CD4-positive, alpha-beta T cell treated with Interleukin-21 for 1 hour (primary cell): ENCODE measurements at regions not wholly inside any gene's neighbourhood (a gene's known extent, or its start where the extent isn't known, plus 50 kb on each side); places are given as distances from the start of the nearest gene placed in this dataset.

Experiments used
- DNase-seq: peaks from one replicate; pipeline ENCODE4 v3.0.0-alpha.2; 2020

DNA sequence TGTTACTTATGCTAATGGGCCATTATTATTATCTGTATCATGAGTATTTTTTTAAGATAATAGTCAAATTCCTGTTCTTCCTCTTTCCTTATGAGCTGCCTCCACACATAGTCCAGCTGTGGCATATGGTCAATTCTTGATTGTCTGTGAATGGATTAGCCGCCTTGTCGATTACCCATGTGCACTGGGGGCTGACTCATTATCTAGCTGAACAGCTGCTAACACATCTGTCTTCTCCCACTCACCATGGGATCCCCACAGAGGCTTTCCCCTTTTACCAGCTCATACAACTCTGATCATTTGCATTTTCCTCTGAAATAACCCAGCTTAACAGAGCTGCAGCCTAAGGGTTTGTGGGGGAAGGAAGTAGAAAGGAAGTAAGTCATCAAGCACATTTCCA is 915.0 kb downstream of the CDH11 start:
- DNase-seq = no peak

DNA sequence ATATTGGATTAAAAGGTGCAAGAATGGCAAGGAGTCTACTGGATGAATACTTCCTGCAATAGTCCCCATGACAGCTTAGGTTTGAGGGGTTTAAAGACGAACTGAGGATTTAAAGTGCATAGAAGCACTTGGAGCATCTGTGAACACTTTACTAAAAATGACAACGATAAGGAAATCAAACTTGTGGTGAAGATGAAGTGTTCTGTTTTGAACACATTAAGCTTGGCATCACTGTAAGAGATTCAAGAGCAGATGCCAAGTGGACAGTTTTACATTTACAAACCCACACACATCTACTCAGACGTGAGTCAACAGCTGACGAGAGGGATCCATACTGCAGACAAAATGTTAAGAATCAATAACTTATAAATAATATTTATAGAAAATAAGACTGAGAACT is 918.7 kb downstream of the CDH11 start:
- no peak for DNase-seq

DNA sequence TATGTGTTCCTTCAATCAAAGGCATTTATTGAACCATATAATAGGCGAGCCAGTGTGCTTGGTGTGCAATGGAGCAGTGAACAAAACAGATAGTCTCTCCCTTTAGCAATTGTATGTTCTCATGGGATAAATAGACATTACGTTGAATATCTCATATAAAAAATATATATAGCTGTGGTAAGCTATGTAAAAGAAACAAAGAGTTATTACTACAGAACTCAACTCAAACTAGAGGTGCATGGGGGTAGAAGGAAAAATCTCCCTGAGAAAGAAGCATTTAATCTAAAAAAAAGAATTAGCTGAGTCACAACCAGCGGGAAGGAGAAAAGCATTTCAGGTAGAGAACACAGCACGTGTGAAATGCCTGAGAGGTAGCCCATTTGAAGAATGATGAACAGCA is 919.3 kb downstream of the CDH11 start:
- DNase-seq = no peak

DNA sequence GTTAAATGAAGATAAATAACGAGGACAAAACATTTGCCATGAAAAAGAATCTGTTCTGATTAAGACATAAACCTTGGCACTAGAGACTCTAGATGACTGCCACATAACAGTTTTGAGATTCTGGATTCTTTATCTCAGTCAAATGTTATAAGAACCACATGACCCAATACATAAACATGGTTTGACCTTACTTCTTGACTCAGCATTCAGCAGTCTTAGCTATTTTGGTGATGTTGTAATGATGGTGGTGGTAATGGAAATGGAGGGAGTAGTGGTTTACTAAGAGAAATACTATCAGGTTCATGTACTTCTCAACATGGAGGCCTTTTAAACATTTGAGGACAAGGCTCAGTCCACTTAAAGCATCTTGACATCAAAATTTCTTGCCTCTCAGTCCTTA is 925.4 kb downstream of the CDH11 start:
- DNase-seq = no peak

DNA sequence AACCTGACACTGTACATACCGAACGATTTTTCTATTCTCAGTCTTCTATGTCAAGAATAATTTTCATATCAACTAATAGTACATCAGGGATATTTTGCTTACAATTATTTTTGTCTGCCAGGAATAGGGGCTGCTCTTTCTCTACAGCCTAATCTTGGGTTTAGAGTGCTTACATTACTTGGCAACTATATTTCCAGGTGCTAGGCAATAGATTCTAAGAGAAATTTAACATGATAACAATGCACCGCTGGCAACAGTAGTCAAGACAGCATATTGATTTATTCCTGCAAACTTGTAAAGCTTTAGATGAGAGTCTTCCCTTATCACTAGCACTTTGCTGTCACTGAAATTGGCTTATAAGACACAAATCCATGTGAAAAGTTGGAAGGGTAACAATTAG is 935.9 kb downstream of the CDH11 start:
- no peak for DNase-seq

DNA sequence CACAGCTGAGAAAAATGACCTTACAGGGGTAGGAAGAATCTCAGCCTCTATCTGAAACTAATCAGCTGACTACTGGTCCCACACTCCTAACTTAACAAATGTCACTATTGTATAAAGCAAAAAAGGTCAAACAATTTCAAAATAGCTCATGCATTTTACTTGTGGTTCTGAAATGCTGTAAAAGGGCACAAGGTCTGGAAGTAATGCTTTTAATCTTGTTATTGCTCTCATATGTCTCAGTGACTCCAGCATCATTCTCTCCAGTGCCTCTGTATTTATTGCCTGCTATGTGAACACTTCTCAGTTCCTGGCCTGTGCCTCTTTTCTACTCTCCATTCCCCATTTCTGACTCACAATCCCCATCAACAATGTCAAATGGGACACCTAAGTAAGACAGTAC is 937.7 kb downstream of the CDH11 start:
- no peak for DNase-seq

DNA sequence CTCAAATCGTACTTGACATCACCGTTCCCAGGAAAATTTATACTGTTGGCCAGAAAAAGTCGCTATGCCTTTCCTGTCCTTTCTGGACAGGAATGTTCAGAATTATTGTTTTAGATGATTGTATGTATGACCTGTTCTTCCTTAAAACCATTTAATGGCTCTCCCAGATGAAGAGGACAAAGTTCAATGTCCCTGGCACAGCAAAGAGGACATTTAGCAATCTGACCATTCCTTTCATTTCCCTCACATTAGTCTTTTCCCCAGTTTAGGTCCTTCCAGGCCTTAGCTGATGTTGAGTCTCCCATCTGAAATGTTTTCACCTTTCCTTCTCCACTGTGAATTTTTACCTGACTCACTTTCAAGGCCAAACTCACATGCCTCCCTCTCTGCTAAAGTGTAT is 938.9 kb downstream of the CDH11 start:
- DNase-seq = no peak

DNA sequence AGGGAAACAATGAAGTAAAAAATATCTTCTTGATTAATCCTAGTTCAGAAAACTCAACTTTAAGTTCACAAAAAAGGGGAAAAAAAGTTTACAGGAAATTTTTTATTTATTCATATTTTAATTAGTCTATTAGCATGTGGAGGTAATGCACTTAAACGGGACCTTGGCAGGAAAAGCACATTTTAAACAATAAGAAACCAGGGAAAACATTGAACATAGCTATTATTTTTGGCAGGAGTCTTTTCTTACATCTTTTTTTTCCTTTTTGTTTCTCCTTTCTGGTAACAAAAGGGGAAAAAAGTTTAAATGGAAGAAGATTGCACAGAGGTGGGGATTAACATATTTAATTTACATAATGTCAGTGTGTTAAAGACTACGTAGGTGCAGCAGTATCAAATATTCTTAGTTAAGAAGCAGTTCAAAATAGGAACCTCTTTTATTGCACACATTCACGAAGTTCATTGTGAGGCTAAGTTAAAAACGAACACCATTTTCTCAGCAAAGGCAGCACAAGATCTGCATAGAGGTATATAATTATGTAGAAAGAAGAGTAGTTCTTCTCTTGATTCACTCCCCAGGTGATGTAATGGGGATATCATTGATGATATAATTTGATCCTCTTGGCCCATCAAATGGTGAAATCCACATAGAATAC is 940.5 kb downstream of the CDH11 start:
- DNase-seq = no peak

DNA sequence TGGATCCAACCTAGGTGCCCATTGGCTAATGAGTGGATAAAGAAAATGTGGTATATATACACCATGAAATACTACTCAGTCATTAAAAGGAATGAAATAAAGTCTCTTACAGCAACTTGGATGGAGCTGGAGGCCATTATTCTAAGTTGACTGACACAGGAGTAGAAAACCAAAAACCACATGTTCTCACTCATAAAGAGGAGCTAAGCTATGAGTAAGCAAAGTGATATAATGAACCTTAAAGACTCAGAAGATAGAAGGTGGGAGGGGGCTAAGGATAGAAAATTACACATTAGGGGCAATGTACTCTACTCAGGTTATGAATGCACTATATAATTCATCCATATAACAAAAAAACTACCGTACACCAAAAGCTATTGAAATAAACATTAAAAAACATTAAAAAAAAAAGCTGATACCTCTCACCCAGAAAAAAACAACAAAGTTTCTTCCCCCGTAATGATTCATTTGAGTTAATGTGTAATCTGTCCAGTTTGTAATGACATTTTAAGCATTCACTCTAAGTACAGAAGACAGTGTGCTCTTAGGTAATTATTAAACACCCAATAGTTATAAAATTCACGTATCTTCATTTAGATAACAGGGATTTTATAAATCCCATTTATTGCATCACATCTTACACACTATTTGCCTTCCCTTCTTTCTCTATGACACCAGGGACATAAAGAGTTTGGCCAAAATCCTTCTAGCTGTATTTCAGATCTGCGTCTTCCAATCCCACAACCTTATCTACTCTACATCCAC is 941.5 kb downstream of the CDH11 start:
- DNase-seq = no peak

DNA sequence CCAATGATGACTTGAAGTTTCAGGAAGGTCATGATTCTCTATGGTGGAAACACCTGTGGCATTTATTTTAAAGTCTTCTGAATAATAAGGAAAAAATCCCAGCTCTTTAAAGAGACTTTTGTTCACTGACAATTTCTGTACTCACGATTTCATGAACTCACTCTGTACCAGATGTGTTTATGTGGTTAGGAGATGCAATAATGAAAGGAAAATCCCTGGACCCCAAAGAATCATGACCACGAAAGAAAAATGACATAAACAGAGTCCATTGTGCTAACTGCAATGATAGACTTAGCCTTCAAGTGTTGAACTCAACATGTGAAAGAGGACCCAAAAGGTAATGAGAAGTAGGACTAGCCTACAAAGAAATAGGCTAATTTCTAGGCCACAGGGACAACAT is 947.5 kb downstream of the CDH11 start:
- no peak for DNase-seq

DNA sequence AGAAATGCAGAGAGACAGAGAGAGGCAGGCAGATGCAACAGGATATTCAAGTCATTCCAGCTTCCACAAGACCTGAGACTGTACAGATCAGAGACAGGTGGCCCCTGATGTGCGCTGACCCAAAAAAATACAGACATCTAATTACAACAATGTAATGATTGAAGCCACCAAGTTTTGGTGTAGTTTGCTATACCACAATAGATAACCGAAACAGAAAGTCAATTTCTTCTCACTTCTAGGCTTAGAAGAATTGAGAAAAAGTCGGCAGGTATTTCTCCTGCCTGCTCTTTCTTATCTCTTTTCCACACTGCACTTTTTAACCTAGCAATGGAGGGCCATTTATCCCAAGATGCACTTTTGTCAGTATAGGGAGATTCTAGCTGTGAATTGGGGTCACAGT is 949.2 kb downstream of the CDH11 start:
- no peak for DNase-seq

DNA sequence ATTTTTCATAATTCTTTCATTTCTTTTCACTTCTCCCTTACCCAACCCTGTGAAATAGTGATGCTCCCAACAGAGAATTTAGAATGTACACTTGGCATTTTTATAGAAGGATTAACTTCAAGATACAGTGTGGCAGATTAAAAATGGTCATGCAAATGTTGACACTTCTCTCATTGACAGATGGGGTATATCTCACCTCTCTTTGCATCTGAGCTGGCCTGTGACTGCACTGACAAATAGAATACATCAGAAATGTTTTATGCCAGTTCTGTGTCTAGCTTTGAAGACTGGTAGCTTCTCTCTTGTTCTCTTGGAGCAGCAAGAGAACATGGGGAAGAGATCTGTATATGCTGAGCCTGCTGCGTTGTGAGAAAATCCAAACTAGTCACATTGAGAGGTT is 949.6 kb downstream of the CDH11 start:
- no peak for DNase-seq

DNA sequence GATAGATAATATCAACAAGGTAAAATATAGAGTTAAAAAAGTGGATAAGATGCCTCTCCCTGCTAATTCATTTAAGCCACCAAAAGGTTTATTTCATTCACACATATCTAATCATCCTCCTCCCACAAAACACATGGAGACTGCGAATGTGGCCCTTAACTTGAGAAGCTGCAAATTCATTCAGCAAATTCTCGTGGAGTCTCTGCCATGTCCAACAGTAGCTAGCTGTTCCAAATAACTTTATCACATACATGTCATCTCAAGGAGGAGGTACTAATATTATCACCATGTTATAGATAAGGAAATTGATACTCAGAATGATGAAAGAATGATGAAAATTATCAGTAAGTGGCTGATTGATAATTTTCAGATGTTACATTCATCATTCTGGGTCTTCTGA is 950.2 kb downstream of the CDH11 start:
- no peak for DNase-seq

DNA sequence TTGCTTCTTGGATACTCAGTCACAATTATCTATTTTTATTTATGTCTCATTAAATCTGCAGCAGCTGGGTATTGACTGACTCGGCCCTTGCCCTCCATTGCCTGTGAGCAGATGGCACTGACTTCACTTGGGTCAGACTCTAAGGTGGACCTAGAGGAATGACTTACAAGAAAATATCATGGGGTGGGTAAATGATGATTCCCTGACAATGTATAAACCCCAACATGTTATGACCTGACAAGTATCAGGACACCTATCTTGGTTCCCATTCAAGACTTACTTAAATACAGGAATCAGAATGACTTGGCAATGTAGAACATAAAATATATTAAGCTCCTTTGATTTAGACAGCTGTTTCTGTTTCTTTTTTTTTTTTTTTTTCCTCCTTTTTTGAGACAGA is 953.5 kb downstream of the CDH11 start:
- DNase-seq = no peak

DNA sequence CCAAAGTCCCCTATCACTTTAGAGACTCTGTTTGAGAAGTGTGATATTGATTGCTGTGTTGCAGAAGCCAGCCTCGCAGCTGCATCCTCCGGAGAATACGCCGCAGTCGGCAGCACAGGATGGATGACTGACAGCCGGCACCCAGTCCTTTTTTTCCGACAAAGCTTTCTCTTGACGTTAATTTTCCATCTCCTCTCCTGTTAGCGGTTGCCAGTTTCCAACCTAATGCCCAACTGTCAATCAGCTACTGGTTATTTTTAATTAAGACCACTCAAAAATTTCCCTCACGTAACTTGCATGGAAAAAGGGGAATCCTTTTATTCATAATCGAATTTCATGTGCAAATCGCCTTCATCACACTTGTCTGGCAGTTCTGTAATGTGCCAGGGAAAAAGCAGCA is 953.9 kb downstream of the CDH11 start:
- no peak for DNase-seq

DNA sequence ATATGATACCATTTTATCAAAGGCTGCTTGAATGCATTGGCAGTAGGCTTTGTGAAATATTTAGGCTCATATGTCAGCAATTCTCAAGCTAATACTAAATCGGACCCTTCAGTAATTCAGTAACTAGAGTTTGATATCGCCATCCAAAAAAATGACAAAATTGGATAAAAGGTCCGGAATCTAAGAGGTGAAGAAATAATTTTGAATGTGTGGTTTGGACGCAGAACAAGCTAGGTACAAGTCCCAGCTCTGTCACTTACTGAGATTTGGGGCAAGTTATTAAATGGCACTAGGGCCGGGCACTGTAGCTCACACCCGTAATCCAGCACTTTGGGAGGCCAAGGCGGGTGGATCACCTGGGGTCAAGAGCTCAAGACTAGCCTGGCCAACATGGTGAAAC is 956.5 kb downstream of the CDH11 start:
- DNase-seq = no peak

DNA sequence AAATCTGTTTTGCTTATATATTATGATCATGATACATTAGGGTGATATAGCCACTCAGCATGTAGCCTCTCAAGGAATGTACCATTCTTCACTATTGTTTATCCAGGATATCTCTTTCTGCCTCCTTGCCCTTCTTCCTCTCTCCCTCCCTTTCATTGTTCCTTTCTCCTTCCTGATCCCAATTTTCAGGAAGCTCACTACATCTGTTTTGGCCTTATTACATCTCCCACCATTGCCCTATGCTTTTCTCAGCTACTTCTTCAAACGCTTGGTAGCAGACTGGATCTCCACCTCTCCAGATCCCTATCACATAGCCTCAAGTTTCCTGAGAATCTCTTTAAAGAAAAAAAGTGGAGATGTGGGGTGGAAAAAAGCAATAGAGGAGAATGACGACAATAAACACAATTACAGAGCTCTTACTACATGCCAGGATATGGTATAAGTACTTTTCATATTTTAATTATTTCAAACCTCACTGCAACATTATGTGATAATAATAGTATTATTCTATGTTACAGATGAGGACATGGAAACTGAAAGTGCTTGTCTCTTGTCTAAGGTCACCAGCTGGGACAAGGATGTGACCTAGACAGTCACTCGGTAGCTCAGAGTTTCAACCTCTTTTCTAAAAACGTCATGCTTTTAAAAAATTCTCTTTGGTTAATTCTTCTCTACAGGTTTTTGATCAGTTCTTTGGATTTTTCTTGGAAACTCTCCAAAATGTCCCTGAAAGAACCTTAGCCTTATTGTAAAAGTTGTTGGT is 959.1 kb downstream of the CDH11 start:
- no peak for DNase-seq

DNA sequence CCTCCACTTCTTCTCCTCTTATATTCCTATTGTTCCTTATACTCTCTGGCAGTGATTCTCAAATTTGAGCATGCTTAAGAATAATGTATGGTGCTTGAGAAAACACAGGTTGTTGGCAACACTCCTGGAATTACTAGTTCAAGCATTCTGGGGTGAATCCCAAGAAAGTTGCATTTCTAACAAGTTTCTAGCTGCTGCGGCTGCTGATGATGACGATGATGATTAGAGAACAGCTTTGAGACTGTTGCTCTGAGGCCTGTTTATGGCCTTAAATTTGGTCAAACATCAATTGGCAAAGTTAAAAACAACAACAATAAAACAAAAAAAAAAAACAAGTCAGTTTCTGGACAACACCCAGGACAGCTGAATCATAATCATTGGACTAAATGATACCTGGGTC is 961.9 kb downstream of the CDH11 start:
- no peak for DNase-seq

DNA sequence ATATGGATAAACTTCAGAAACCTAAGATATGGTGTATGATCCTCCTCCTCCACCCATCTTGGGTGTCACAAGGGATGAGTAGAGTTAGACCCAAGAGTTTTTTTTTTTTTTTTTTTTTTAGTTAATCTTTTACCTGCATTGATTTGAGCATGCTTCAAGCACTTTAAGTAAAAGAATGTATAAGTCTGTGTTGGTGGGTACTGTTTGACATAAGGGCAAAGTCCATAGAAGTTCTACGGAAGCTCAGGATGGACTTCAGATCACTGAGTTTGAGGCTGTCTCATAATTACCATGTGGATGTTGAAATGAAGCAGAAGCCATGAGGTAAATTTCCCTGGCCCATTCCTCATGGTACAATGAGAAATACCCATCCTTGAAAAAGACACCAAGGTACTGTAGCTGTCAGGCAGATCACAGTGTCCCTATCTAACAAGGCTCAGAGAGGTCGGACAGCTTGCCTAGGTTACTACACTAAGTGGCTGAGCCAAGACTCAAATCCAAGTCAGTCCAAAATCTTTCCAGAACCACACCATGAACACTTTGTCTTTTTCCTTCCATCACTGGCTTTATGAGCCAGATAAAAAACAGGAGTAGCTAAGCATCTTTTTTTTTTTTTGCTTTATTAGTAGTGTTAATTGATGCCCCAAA is 962.8 kb downstream of the CDH11 start:
- DNase-seq = no peak

DNA sequence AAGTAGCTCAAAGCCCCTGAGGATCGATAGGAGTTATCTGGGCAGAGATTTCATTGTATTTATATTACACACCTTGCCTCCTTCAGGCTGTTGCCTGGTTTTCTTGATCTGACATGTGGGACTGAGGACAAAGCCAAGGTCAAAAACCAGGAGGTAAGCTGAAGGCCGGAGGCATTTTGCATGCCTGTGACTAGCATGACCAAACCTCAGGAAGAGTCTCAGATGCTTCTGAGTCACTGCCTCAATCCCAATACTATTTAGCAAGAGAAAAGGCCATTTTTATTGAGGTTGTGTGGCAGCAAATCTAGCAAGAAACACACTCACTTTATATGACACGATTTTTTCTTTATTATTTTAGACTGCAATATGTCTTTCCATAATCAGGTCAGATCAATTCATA is 968.1 kb downstream of the CDH11 start:
- no peak for DNase-seq

DNA sequence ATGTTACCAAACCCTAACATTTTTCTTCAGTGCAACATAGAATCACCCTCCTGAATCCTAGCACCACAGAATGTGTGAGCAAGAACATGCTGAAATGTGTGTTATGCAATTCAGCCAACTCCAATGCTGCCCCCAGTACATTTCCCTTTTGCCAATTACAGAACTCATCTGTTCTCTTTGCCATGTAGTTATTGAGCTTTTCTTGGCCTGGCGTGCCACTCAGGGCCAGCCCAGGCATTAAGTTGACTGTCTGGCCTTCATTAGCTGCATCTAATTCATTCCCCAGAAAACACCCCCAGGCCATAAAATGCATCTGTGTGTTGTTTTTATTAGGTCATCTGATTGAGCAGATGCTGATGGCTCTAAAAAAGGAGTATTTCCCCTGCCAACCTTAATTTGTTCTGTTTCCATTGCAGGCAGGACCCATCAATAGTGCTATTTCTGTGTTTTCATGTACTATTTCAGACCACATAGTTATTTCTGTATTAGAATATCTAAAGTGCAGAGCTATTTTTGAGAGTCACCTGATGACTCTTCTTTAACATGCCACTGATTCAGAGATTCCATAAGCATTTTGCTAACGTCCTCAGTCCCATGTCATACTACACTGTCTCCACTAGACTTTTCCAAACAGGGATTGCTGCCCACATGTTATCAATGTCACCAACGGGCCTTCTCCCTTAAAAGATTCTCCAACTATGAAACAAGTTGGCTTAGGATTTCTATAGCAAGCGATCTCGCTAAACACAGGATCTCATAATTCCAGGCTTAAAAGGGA is 969.7 kb downstream of the CDH11 start:
- DNase-seq = no peak

DNA sequence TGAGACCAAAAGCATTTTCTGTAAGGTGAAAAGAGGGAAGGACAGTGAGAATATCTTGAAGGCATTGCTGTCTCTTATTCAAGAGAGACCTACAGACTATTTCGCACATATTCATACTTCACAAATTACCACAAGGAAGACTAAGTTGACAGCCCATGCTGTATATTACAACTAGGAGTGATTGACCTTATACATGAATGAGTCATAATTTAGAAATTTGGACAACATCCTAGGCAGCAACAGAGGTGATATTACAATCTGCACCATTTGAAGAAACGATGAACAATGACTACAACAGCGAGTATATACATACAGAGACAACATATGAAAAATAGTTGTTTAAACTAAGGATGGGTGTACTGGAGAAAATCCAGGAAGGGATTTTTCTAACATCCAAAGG is 971.7 kb downstream of the CDH11 start:
- DNase-seq = no peak

DNA sequence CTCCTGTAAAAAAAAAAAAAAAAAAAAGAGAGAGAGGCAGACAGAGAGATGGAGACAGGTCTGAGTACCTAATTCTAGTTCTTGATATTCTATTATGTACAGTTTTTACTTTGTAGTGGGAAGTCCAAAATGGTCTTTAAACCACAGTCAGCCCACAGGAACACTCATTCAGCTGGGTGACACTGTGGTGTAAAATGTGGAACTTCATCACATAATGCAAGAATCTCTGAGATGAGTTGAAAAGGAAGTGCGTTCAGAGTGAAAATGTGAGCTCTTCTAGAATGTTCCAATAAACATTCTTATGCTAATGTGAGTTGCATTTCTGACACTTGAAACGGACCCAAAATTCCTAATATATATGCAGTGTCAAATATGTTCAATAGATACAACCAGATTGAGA is 972.1 kb downstream of the CDH11 start:
- DNase-seq = no peak
